Common myeloid progenitor, CD34-positive (primary cell): ENCODE measurements at regions not wholly inside any gene's neighbourhood (a gene's known extent, or its start where the extent isn't known, plus 50 kb on each side); places are given as distances from the start of the nearest gene placed in this dataset.
"Not testable (repeated sequence)": the region's sequence is repeated elsewhere in the genome, so short reads cannot be mapped to it uniquely, and the experiment has no call there.

Experiments used
- CTCF ChIA-PET: fragments of 350-600 bp; sonication (Branson Sonifier 250); formaldehyde crosslinking; loops from one replicate; lab custom pipeline; 2021; ENCODE audit warnings: antibody characterized with exemption; lab: Charles Lee
- POLR2A ChIA-PET: fragments of 350-600 bp; sonication (Branson Sonifier 250); formaldehyde crosslinking; loops from one replicate; lab custom pipeline; 2021; ENCODE audit warnings: antibody characterized with exemption; lab: Charles Lee
- DNase-seq, 3 donors: peaks; one replicate each; pipeline versions ENCODE4 v3.0.0 to v3.0.0-alpha.2; 2013
- H3K27ac ChIP-seq, 2 experiments: 1 replicate in 1 of 2; 2 replicates in 1 of 2; pipeline ENCODE4 v1.7.0; 2013; ENCODE audit warnings: inconsistent platforms in 2 of 2, low read length in 2 of 2, mild to moderate bottlenecking in 2 of 2, low read depth in 1 of 2, moderate library complexity in 1 of 2; ENCODE audit not compliant: severe bottlenecking in 2 of 2, insufficient read depth in 1 of 2, poor library complexity in 1 of 2
- H3K27me3 ChIP-seq, 5 experiments: replicated peaks in 2 of 5; 1 replicate in 3 of 5; 2 replicates in 2 of 5; pipeline versions ENCODE4 v1.6.1 to v1.7.0; 2013; ENCODE audit warnings: low read length in 4 of 5, mild to moderate bottlenecking in 2 of 5, moderate library complexity in 2 of 5, inconsistent platforms in 1 of 5; ENCODE audit not compliant: insufficient read depth in 5 of 5, control insufficient read depth in 4 of 5
- H3K36me3 ChIP-seq, 4 experiments: 1 replicate in 2 of 4; 2 replicates in 2 of 4; pipeline versions ENCODE4 v1.6.1 to v1.7.0; 2013; ENCODE audit warnings: low read length in 3 of 4, control low read depth in 1 of 4, mild to moderate bottlenecking in 1 of 4; ENCODE audit not compliant: control insufficient read depth in 4 of 4, insufficient read depth in 4 of 4
- H3K4me1 ChIP-seq, 4 experiments: 1 replicate in 3 of 4; 2 replicates in 1 of 4; pipeline versions ENCODE4 v1.6.1 to v1.7.1; 2013; ENCODE audit warnings: low read length in 3 of 4, mild to moderate bottlenecking in 3 of 4, control low read depth in 1 of 4, inconsistent platforms in 1 of 4, moderate library complexity in 1 of 4; ENCODE audit not compliant: control insufficient read depth in 4 of 4, insufficient read depth in 4 of 4; ENCODE audit errors: control extremely low read depth in 1 of 4
- H3K4me3 ChIP-seq, 7 experiments: 1 replicate in 4 of 7; 2 replicates in 3 of 7; pipeline versions ENCODE4 v1.5.1 to v1.7.0; 2013; ENCODE audit warnings: mild to moderate bottlenecking in 7 of 7, low read length in 6 of 7, moderate library complexity in 6 of 7, inconsistent platforms in 2 of 7, low read depth in 2 of 7, control low read depth in 1 of 7; ENCODE audit not compliant: insufficient read depth in 4 of 7, control insufficient read depth in 1 of 7; ENCODE audit errors: extremely low read depth in 1 of 7
- H3K9me3 ChIP-seq, 5 experiments: 1 replicate in 4 of 5; 2 replicates in 1 of 5; pipeline versions ENCODE4 v1.6.1 to v1.7.1; 2013; ENCODE audit warnings: low read length in 4 of 5, mild to moderate bottlenecking in 2 of 5, inconsistent platforms in 1 of 5, low read depth in 1 of 5, moderate library complexity in 1 of 5; ENCODE audit not compliant: control insufficient read depth in 4 of 5, insufficient read depth in 2 of 5; ENCODE audit errors: control extremely low read depth in 1 of 5
- WGBS: methylation state at CpG from one replicate; pipeline ENCODE4 v1.1.5; 2013; ENCODE audit not compliant: insufficient coverage; 5-methylcytosine and 5-hydroxymethylcytosine counted together

DNA sequence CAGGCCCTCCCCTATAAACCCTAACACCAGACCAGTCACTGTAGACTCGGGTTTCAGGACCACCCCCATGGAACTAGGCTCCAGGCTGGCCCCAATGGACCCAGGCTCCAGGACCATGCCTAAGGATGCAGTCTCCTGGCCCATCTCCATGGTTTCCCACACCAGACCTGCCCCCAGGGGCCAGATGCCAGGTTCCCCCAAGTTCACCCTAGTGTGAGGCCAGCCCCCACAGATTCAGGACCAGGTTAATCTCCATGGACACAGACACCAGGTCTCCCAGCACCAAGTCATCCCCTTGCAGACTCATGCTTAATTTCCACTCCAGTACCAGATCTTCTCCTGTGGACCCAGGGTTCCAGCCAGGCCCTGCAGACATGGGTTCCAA lies 103.8 kb upstream of the LANCL2 start:
- Histone ChIP-seq H3K27ac (no peak overlapping the region), H3K27me3 (peaks cover 0 to 20% (median 3%) of the 10 kb centered on the region in 5 experiments), H3K36me3 (no peaks in the 10 kb centered on the region), H3K4me3 (no peak overlapping the region), H3K9me3 (no peaks in the 10 kb centered on the region), H3K4me1 (no peaks in the 10 kb centered on the region)
- DNase-seq = no peak
- whole genome bisulfite sequencing = no CpG with 5 or more reads among the region's 1 CpG
- CTCF ChIA-PET = no interaction called here
- POLR2A ChIA-PET = no interaction called here

DNA sequence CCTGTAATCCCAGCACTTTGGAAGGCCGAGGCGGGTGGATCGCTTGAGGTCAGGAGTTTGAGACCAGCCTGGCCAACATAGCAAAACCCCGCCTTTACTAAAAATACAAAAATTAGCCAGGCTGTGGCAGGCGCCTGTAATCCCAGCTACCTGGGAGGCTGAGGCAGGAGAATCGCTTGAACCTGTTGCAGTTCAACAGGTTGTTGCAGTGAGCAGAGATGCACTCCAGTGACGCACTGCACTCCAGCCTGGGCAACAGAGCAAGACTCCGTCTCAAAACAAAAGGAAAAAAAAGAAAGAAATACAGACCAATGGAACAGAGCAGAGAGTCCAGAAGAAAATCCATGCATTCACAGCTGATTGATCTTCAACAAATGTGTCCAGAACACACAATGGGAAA lies 99.8 kb upstream of the LANCL2 start:
- H3K9me3 ChIP-seq = not testable (repeated sequence)

DNA sequence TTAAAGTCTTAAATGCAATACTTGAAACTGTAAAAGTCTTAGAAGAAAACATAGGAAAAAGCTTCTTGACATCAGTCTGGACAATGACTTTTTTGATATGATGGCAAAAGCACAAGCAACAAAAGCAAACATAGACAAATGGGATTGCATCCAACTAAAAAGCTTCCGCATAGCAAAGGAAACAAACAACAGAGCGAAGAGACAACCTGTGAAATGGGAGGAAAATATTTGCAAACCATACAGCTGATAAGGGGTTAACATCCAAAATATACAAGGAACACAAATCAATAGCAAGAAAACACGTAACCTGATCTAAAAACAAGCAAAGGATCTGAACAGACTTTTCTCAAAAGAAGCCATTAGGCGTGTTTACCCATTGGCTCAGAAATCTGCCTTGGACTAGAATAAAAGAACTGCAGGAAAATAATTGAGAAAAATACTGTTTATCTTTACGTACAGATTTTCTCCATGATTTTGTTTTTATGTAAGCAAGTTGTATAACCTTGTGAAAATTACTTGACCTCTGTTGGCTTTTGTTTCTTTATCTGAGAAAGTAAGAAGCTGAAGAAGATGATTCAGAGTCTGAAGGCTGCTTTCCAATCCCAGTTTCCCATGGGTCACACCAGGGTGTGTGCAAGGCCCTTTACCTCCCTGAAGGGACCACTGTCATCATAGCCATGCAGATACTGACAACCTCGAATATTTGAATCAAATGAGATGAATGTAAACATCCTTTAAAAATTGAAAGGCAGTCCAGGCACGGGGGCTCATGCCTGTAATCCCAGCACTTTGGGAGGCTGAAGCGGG lies 99.1 kb upstream of the LANCL2 start:
- WGBS = 93% methylated on average over 7 of the region's 8 CpGs
- no peak overlapping the region for H3K27ac ChIP-seq

More for the DNA sequence above, 99.8 kb upstream of the LANCL2 start:
- H3K4me3 ChIP-seq, H3K27me3 ChIP-seq, H3K27ac ChIP-seq, DNase-seq, H3K36me3 ChIP-seq, H3K4me1 ChIP-seq, POLR2A ChIA-PET: not testable (repeated sequence)
- 96% methylated on average over 6 of the region's 8 CpGs for WGBS
- CTCF ChIA-PET = interaction anchor here (1.2 to 2.4 kb wide), 2 partner anchors 10 to 14 kb away, joined by 3 to 11 read pairs; no protein-coding TSS in a partner anchor

DNA sequence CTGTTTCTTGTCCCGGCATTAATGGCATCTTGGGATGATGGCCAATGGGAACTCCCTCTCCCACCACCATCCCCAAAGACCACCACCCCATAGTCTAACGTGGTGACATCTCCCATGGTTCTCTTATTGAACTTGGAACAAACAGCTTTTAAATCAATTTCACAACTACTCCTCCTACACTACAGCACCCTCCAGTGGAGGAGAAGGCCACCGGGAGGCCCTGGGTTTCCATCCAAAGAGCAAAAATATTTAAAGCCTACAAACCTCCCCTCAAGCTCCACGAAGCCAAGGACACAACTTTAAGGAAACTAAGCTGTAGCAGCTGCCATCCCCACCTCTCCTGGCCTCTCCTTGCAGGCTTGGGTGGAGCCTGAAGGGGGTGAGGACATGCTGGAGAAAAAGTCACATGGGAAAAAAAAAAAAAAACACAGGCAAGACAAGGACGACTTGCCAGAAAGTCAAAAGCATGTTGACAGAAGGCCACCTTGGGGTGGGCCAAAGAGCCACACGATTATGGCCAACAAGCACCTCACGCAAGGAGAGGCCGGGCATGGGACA lies 94.0 kb upstream of the LANCL2 start:
- no peaks in the 10 kb centered on the region for H3K4me1 ChIP-seq
- peaks cover 0 to under 1% (median 0%) of the 10 kb centered on the region in 5 experiments for H3K27me3 ChIP-seq
- 89% methylated on average over 6 of the region's 8 CpGs for WGBS
- DNase-seq = no peak
- H3K36me3 ChIP-seq = no peaks in the 10 kb centered on the region
- H3K4me3 ChIP-seq = no peak overlapping the region
- POLR2A ChIA-PET = no interaction called here
- peaks cover 0 to 3% (median 0%) of the 10 kb centered on the region in 5 experiments for H3K9me3 ChIP-seq
- no peak overlapping the region for H3K27ac ChIP-seq
- CTCF ChIA-PET = interaction anchor here (2.0 kb wide), 1 partner anchor 144 kb away, joined by 7 read pairs; no protein-coding TSS in a partner anchor

More for the DNA sequence above, 99.1 kb upstream of the LANCL2 start:
- Histone ChIP-seq H3K4me3 (no peak overlapping the region), H3K9me3 (peaks cover 0 to 3% (median 0%) of the 10 kb centered on the region in 5 experiments), H3K36me3 (no peaks in the 10 kb centered on the region), H3K4me1 (no peaks in the 10 kb centered on the region), H3K27me3 (peaks cover 0 to 2% (median 0%) of the 10 kb centered on the region in 5 experiments)
- no peak for DNase-seq
- POLR2A ChIA-PET = no interaction called here
- CTCF ChIA-PET = interaction anchor here (1.2 to 2.4 kb wide), 2 partner anchors 11 to 13 kb away, joined by 3 to 11 read pairs; no protein-coding TSS in a partner anchor

DNA sequence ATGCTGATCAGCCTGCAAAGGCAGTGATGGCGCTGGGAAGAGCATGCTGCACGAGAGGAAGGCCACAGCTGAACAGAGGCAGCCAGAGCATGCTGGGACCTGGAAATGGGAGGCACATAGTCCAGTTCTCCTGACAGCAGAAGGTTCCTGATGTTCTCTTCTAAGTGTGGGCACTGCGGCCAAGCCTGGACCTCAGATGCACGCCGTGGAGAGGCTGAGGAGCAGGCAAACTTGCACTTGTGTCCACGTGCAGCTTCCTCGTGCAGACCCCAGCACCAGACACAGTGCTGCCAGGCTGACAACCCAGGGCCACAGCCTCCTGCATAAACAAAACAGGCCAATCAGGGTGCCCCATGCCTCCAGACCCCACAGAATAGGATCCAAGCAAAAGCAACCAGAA lies 93.5 kb upstream of the LANCL2 start:
- H3K4me1 ChIP-seq = no peaks in the 10 kb centered on the region
- no peaks in the 10 kb centered on the region for H3K36me3 ChIP-seq
- no peak overlapping the region for H3K4me3 ChIP-seq
- peaks cover 0 to 2% (median 0%) of the 10 kb centered on the region in 5 experiments for H3K27me3 ChIP-seq
- WGBS = 93% methylated on average over 7 of the region's 7 CpGs
- ChIA-PET POLR2A (no interaction called here), CTCF (interaction anchor here (2.0 kb wide), 1 partner anchor 144 kb away, joined by 7 read pairs; no protein-coding TSS in a partner anchor)
- no peak for DNase-seq
- peaks cover 0 to 3% (median 0%) of the 10 kb centered on the region in 5 experiments for H3K9me3 ChIP-seq
- H3K27ac ChIP-seq = no peak overlapping the region

DNA sequence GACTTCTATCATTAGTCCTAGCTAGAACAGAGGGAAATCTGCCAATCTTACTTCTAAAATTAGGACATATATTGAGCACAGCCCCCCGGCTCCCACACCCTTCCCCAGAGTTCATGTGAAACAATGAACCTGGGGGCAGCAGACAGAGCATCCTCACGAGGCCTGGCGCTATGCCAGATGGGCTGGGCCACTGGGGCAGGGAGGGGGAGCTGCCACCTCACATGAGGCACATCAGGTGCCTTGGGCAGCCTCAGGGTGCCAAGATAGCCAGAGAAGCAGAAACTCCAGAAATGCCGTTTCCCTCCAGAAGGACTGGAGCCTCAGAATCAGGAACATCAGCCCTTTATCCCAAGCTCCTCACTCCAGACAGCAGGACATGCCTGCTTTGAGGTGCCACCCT lies 92.8 kb upstream of the LANCL2 start:
- Histone ChIP-seq H3K9me3 (peaks cover 0 to 3% (median 0%) of the 10 kb centered on the region in 5 experiments), H3K36me3 (no peaks in the 10 kb centered on the region), H3K4me1 (no peaks in the 10 kb centered on the region), H3K27ac (no peak overlapping the region), H3K4me3 (no peak overlapping the region), H3K27me3 (peaks cover 0 to 2% (median 0%) of the 10 kb centered on the region in 5 experiments)
- ChIA-PET CTCF (interaction anchor here (2.0 kb wide), 1 partner anchor 143 kb away, joined by 7 read pairs; no protein-coding TSS in a partner anchor), POLR2A (no interaction called here)
- DNase-seq = no peak
- 65% methylated on average over 4 of the region's 4 CpGs for WGBS
